NCI-H187 treated with DMSO at 0.1 percent for 48 hours (cell line): ENCODE measurements at regions not wholly inside any gene's neighbourhood (a gene's known extent, or its start where the extent isn't known, plus 50 kb on each side); places are given as distances from the start of the nearest gene placed in this dataset.

Experiments
- DNase-seq: peaks from one replicate; lab custom pipeline; 2025; lab: John Stamatoyannopoulos, UW

- DNase-seq: no peak
These were observed 485.3 kb upstream of the SMIM21 start for GRCh38 chr18:75912829-75913228.

DNA sequence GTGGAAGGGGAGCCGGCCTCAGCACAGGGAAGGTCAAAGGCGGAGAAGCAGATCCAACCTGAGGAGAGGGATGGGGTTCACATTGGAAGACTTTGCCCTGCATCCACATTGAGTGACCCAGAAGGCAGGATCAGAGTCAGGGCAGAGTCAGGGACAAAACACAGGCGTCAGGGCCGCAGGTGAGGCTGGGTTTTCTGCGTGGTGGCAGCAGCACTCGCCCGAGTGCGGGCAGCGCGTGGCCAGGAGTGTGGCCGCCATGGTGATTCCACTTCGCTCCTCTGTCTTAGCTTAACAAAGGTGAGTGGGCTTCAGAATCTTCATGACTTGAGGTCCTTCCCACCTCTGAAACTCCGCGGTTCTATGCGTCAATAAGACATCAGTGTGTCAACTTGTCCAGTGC is 476.9 kb upstream of the SMIM21 start:
- DNase-seq: no peak

DNA sequence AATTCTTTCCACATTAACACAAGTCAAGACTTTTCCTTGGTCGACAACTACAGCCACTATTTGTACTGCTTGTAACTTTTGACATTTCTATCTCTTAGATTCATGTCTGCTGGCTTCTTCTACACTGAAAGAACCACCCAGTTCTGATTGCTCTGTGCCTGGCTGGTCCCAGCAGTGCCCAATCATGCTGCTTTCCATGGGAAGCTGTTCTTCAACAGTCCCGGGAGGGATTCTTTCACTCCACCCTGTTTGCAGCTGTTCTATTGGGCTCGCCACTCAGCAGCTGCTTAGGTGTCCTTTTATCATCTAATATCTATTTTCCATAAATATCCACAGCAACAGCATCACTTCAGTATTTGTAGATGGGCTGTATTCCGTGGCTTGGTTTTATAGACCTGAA is 471.1 kb upstream of the SMIM21 start:
- DNase-seq: no peak

- DNase-seq: no peak
These were observed 469.9 kb upstream of the SMIM21 start for GRCh38 chr18:75897386-75897785.

DNA sequence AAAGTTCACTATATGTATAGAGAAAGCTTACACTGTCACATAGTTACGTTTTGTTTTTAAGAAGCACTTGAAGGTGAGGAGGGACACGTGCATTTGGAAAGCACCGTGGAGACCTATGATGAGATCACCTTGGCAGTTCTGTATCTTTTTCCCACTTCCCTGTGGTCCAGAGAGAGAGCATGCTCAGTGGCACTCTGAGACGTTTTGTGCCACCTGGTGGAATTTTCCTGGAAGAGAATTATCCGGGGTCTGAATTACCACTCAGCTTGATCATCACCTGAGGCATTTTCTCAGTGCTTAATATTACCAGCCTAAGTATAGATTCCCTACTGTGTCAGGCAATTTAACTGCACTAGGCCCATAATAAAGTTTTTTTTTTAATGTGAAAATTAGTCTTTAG is 469.4 kb upstream of the SMIM21 start:
- DNase-seq: no peak

- DNase-seq: no peak
These were observed 467.6 kb upstream of the SMIM21 start for GRCh38 chr18:75895135-75895534.

DNA sequence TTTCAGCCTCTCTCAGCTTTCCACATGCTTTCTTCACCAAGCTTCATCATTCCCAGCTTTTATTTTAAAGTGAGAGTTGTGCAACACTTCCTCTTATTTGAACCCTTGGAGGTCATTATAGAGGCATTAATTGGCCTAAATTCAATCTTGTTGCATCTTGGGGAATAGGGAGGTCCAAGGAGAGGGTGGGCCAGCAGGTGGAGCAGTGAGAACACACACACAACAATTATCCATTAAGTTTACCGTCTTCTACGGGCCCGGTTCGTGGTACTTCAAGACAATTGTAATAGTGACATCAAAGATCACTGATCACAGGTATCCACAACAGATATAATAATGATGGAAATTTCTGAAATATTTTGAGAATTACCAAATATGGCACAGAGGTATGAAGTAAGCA is 457.2 kb upstream of the SMIM21 start:
- DNase-seq: no peak

DNA sequence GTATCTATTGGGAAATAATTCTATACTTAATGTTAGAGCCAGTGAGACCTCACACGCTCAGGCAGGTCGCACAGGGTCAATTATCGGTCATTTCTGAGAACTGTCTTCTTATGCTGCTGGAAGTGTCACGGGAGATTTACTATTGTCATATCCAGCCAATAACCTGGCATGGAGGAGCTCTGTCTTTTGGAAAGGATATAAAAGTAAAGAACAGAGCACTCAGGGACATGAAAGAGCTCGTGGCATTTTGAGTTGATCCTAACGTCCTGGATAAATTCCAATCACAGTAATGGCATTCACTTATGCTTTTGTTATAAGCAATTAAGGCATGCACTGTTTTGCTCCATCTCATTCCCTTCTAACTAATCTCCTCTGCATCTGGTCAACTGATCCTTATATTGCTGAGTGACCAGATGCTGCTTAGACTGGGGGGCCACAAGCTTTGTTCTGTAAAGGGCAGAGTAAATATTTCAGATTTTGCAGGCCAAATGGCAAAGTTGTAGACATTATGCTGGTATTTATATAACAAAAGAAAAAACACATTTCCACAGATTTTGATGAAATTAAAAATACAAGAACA is 453.5 kb upstream of the SMIM21 start:
- DNase-seq: no peak

DNA sequence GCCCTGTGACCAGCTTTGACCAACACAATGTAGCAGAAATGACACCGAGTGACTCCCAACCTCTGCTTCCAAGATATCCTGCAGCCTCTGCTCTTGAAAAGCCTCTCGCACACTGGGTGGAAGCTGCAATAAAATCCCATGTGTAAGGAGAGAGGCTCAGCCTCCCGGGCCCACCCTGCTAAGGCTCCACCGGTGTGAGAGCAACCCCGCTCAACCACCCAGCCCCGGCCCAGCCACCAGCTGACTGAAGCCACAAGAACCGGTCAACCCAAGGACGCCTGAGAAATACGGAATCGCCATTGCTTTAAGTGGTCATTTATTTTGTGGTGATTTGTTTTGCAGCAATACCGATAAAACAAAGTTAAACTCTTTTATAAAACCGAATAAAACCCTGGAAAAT is 452.8 kb upstream of the SMIM21 start:
- DNase-seq: no peak

- DNase-seq: no peak
These were observed 451.7 kb upstream of the SMIM21 start for GRCh38 chr18:75879196-75879595.

- no peak for DNase-seq
These were observed 448.1 kb upstream of the SMIM21 start for GRCh38 chr18:75875559-75875958.

DNA sequence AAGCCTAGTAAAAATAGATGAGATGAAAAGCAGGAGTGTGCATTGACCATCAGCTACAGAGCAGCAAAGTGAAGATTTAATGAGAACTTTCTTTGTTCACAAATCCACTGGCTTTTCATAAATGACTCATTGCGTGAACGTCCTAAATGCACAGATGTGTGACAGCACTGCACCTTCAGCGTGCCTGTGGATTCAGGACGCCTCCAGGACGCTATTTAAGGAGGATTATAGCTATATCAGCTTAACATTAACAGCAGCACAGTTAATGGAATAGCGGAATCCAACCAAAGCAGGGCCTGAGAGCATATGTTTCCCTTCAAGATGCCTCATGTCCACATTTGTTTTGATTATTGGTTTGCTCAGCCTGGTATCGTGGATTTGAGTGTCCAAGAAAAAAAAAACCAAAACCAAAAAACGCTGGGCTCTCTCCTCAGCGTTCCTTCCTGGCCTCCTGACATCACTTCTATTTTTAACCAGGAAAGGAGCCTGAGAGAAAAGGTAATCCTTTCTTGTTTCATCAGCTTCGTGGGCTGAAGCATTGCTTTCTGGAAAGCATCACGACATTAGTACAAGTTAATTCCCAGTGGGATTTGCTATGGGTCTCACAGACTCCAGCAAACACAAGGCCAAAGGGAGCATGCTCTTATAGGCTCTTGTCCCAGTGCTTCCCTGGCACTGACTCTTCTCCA is 447.0 kb upstream of the SMIM21 start:
- no peak for DNase-seq

GRCh38 chr18:75871596-75871995 is 444.1 kb upstream of the SMIM21 start:
- no peak for DNase-seq

DNA sequence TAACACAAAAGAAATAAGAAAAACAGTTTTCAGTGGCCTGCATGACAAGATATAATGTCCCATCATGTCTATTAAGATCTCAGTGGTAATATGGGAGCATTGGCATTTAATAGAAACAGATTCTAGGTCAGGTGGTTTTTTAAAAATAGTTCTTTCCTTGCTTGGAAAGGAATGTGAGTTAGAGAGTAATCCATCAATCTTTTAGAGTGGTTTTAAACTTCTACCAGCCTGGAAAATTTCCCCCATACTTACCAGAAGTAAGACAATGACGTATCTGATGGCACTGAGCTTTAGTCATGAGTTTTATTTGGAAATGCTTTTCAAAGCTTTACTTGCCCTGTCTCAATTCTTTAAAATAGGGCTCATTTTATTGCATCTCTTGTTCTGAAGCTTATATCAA is 441.7 kb upstream of the SMIM21 start:
- DNase-seq: no peak

GRCh38 chr18:75868031-75868430 is 440.5 kb upstream of the SMIM21 start:
- no peak for DNase-seq

DNA sequence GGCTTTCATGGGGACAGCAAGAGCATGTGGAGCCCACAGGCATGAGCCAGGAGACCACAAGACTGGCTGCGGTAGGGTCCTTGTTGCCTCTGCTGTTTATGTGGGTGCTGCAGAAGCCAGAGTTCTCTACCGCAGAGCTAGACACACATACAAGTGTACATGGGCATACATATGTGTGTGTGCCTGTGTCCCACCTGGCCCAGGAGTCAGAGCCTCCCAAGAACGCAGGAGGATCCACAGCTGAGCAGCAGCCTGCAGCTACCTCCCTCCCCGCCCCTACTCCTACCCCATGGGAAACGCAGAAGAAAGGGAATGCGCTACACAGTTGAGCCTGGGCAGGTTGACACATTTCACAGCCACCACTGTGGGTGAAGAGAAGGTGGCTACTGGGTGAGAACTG is 438.1 kb upstream of the SMIM21 start:
- DNase-seq: no peak

- DNase-seq: no peak
These were observed 437.3 kb upstream of the SMIM21 start for GRCh38 chr18:75864816-75865215.

- DNase-seq: no peak
These were observed 436.2 kb upstream of the SMIM21 start for GRCh38 chr18:75863696-75864095.

DNA sequence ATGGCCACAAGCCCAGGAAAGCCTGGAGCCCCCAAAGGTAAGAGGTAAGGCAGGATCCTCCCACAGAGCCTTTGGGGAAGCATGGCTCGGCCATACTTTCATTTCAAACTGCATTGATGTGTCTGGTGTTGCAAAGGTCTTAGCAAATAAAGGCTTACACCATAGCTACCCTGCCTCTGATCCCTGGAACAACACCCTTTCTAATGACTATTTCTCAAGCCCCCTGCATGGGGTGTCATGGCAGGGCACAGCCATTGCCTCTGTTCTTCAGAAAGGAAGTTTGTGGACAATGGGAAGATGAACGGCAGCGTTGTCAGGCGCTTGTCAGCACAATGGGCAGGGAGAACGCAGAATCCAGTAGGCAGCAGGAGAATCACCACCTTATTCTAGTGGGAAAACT is 435.0 kb upstream of the SMIM21 start:
- no peak for DNase-seq

DNA sequence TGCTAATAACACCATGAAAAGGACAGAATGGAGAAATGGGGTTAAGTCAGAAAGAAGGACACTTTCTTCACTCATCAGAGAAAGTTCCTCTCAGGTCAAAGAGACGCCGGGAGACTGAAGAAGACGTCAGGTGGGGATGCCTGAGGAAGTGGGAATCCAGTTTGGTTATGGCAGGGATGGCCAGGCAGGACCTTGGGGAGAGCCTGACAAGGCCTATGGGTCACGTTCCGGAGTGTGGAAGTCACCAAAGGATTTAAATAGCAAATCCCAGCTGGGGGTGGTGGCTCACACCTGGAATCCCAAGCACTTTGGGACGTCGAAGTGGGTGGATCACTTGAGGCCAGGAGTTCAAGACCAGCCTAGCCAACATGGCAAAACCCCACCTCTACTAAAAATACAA is 432.7 kb upstream of the SMIM21 start:
- no peak for DNase-seq

DNA sequence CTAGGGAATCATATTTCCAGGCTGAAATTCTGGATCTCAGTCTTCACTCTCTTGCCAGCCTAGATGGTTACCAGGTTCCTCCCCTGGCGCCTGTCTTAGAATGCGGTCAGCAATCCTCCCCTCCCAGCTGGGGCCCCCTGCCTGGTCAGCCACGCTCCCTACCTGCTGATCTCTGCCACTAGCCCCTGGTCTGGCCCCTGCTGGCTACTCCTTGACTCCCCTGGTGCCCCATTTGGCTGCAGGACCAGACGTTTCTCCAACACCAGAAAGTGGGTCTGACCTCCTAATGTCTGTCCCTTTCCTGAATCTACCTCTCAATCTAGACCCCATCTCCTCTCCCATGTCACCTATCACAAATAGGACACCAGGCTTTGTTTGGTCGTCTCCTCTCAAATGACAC is 432.0 kb upstream of the SMIM21 start:
- no peak for DNase-seq

- no peak for DNase-seq
These were observed 431.3 kb upstream of the SMIM21 start for GRCh38 chr18:75858754-75859153.

GRCh38 chr18:75857558-75857957 is 430.1 kb upstream of the SMIM21 start:
- no peak for DNase-seq

DNA sequence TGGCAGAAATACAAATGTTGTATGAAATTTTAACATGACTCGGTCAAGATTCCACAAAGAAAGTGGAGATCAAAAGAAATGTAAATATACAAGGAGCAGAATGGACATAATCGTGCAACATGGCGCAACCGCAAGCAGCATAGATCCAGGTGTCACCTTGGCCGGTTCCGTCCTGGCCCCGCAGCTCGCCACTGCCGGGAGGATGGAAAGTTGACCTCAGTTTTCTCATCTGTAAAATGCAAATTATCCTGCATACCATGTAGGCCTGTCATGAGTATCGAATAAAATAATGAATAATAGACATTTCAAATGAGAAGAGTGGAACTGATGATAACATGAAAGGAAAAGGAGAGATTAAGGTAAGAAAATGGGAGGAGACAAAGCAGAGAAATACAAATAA is 427.3 kb upstream of the SMIM21 start:
- DNase-seq: no peak
